ENCODE measurements at regions not wholly inside any gene's neighbourhood (a gene's known extent, or its start where the extent isn't known, plus 50 kb on each side); places are given as distances from the start of the nearest gene placed in this dataset.

DNA sequence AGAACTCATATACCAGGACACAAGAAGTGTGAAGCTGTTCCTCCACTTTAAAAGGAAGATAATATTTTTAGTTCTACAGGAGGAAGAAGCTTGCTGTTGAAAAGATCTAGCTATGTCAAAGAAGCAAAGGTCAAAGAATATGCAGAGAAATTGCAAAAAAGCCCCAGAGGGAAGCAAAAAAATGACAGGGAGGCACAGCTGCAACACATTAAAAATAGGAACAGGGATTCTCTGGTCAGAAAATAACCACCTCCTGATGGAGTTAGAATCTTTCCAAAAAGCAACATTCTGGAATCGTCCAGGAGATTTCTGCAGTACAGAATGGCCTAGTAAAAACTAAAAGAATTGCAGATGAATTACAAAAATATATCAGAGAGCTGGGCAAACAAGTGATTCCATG, 238.9 kb upstream of the PRMT6 start:
- H3K4me3 Mint-ChIP-seq, result no peak overlapping the region
- no peak for DNase-seq
- H3K9me3 ChIP-seq (ENCODE audit: control insufficient read depth, low read depth, low read length), result no peaks in the 10 kb centered on the region
- no peaks in the 10 kb centered on the region for H4K20me1 ChIP-seq (ENCODE audit: control insufficient read depth, insufficient read depth, insufficient read length)
- no peak overlapping the region for H3K18ac ChIP-seq (ENCODE audit: insufficient read length, low read depth, low read length)
- no peak overlapping the region for H3K4ac ChIP-seq (ENCODE audit: low read depth, low read length)
- no peak overlapping the region for H3K4me2 ChIP-seq (ENCODE audit: insufficient read depth, insufficient read length, low read length)
- no peaks in the 10 kb centered on the region for H3K79me2 ChIP-seq (ENCODE audit: insufficient read depth, low read length)
- no peak overlapping the region for H2BK15ac ChIP-seq (ENCODE audit: low read depth, low read length)
- H2BK5ac ChIP-seq (ENCODE audit: insufficient read length, low read length), result no peak overlapping the region
- no peak overlapping the region for H2BK20ac ChIP-seq (ENCODE audit: low read depth, low read length, poor library complexity, severe bottlenecking)
- no peak overlapping the region for H3T11ph ChIP-seq (ENCODE audit: low read length)
- H2AK5ac ChIP-seq (ENCODE audit: insufficient read length, low read length), result no peak overlapping the region
- no peaks in the 10 kb centered on the region for H3K79me1 ChIP-seq (ENCODE audit: insufficient read depth, low read depth, low read length, poor library complexity, severe bottlenecking)
- H3K27ac Mint-ChIP-seq, result no peak overlapping the region
- H3K56ac ChIP-seq (ENCODE audit: insufficient read length, low read depth, low read length), result no peak overlapping the region
- no peaks in the 10 kb centered on the region for H3K23me2 ChIP-seq (ENCODE audit: insufficient read length, low read depth, low read length, poor library complexity, severe bottlenecking)
- H4K8ac ChIP-seq (replicated peaks; ENCODE audit: insufficient read length, low read depth, low read length), result no peak overlapping the region
- peaks cover 0 to 4% (median 2%) of the 10 kb centered on the region in 3 experiments; a peak in 3 of 7 replicates for H3K36me3 Mint-ChIP-seq (ENCODE audit: insufficient read depth in 1 of 3, low read depth in 3 of 3)
- no peaks in the 10 kb centered on the region for H3K27me3 Mint-ChIP-seq (ENCODE audit: low read depth)
- no peak overlapping the region for H2AFZ ChIP-seq (ENCODE audit: low read length)
- H3K27me3 ChIP-seq (ENCODE audit: insufficient read depth, low read length), result no peaks in the 10 kb centered on the region
- no peaks in the 10 kb centered on the region for H3K4me1 ChIP-seq (ENCODE audit: insufficient read depth, low read length)
- H2BK12ac ChIP-seq (ENCODE audit: insufficient read length, low read depth, low read length), result no peak overlapping the region
- H4K91ac ChIP-seq (ENCODE audit: insufficient read length, low read depth, low read length), result no peak overlapping the region
- H3K4me1 Mint-ChIP-seq, result no peaks in the 10 kb centered on the region
- H3K9me3 Mint-ChIP-seq, result peaks cover 4% of the 10 kb centered on the region in 2 experiments; a peak in 4 of 5 replicates
- no peak overlapping the region for H2BK120ac ChIP-seq (ENCODE audit: low read depth, low read length, poor library complexity, severe bottlenecking)
- H3K27ac ChIP-seq (ENCODE audit: insufficient read length, low read depth, low read length), result no peak overlapping the region
- H4K5ac ChIP-seq (ENCODE audit: insufficient read length, low read depth, low read length), result no peak overlapping the region
- no peak overlapping the region for H3K9ac ChIP-seq (ENCODE audit: extremely low read depth, insufficient read length, low read length)
- no CpG with 5 or more reads among the region's 1 CpG for WGBS (ENCODE audit: extremely low coverage, insufficient read length, low lambda C conversion rate)
- H3K23ac ChIP-seq (ENCODE audit: insufficient read length, low read depth, low read length), result no peak overlapping the region
- TF ChIP-seq, protein P1, sequence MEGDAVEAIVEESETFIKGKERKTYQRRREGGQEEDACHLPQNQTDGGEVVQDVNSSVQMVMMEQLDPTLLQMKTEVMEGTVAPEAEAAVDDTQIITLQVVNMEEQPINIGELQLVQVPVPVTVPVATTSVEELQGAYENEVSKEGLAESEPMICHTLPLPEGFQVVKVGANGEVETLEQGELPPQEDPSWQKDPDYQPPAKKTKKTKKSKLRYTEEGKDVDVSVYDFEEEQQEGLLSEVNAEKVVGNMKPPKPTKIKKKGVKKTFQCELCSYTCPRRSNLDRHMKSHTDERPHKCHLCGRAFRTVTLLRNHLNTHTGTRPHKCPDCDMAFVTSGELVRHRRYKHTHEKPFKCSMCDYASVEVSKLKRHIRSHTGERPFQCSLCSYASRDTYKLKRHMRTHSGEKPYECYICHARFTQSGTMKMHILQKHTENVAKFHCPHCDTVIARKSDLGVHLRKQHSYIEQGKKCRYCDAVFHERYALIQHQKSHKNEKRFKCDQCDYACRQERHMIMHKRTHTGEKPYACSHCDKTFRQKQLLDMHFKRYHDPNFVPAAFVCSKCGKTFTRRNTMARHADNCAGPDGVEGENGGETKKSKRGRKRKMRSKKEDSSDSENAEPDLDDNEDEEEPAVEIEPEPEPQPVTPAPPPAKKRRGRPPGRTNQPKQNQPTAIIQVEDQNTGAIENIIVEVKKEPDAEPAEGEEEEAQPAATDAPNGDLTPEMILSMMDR (conservative IDR thresholded peaks at IDR 0.05), result no peak
- H3K14ac ChIP-seq (ENCODE audit: insufficient read depth, low read length), result no peak overlapping the region

All from H9 (cell line).